Heart right ventricle (tissue), 16 donors: ENCODE measurements at regions not wholly inside any gene's neighbourhood (a gene's known extent, or its start where the extent isn't known, plus 50 kb on each side); places are given as distances from the start of the nearest gene placed in this dataset.

Source experiments
- ATAC-seq, 8 donors: fragments of 200-7000 bp; cut with Tn5 transposase; one replicate each; pipeline ENCODE4 v1.9.1; 2020; ENCODE audit warnings: mild to moderate bottlenecking in 8 of 8, moderate library complexity in 8 of 8, moderate number of reproducible peaks in 1 of 8
- DNase-seq, 2 donors: peaks; one replicate each; pipeline ENCODE4 v3.0.0-alpha.2; 2020
- H3K27ac ChIP-seq, 10 donors: fragments of 200-600 bp; sonication (generic) in 2 of 10; one replicate each; pipeline versions ENCODE4 v1.5.0 to v1.8.0; 2020 to 2022; ENCODE audit warnings: mild to moderate bottlenecking in 3 of 10
- H3K27me3 ChIP-seq, 7 donors: fragments of 200-600 bp; one replicate each; pipeline ENCODE4 v1.8.0; 2021 to 2022; ENCODE audit warnings: mild to moderate bottlenecking in 2 of 7
- H3K36me3 ChIP-seq, 9 donors: fragments of 200-600 bp; sonication (generic) in 1 of 9; one replicate each; pipeline versions ENCODE4 v1.5.0 to v1.8.0; 2020 to 2022; ENCODE audit warnings: mild to moderate bottlenecking in 2 of 9
- H3K4me1 ChIP-seq, 9 donors: fragments of 200-600 bp; sonication (generic) in 1 of 9; one replicate each; pipeline versions ENCODE4 v1.5.0 to v1.8.0; 2020 to 2022; ENCODE audit warnings: mild to moderate bottlenecking in 4 of 9
- H3K4me3 ChIP-seq, 10 donors: fragments of 200-600 bp; sonication (generic) in 2 of 10; one replicate each; pipeline versions ENCODE4 v1.5.0 to v1.8.0; 2020 to 2022; ENCODE audit warnings: mild to moderate bottlenecking in 7 of 10, moderate library complexity in 2 of 10
- H3K9me3 ChIP-seq, 11 donors: fragments of 200-600 bp in 10 of 11; sonication (generic) in 2 of 11; one replicate each; pipeline versions ENCODE4 v1.5.0 to v1.8.0; 2013 to 2022; ENCODE audit warnings: mild to moderate bottlenecking in 2 of 11, control low read depth in 1 of 11, moderate library complexity in 1 of 11
- CTCF ChIP-seq, 9 donors: fragments of 200-600 bp; sonication (generic) in 2 of 9; IDR thresholded peaks; one replicate each; pipeline versions ENCODE4 v1.5.0 to v1.8.0; 2021 to 2022; ENCODE audit warnings: antibody characterized with exemption in 9 of 9, mild to moderate bottlenecking in 5 of 9, moderate library complexity in 1 of 9
- WGBS, 2 donors: extraction: QIAGEN DNeasy Blood & Tissue Kit; methylation state at CpG; one replicate each; pipeline ENCODE4 v1.1.7; 2013; ENCODE audit warnings: inconsistent platforms in 1 of 2; 5-methylcytosine and 5-hydroxymethylcytosine counted together
- intact Hi-C, 10 donors: fragments of 100-400 bp; cut with DNase I; formaldehyde crosslinking; loops; one replicate each; pipeline versions ENCODE4 v1.11.1 to v1.14.2; 2022
- donor health status: Arrhythmogenic right ventricular cardiomyopathy.
- donor health status: ischemic (EF 13 %, LVEDD 7.1; RV severe dilation, severe dysfunction).
- donor health status: healthy with polysubstance abuse.
- donor health status: DM: no; HTN: yes; CAD: no.
- donor health status: DM: no; HTN: no; CAD: no.
- donor health status: ischemic (EF 25% LVEDD 6.9; RV normal size, moderate dysfunction).
- donor health status: ischemic (EF 25% LVEDD 5.7; RV mildly dilated, moderate dysfunction).
- donor health status: healthy.
- donor health status: DM: yes; HTN: yes; CAD: no.
- donor health status: Ischemic cardiomyopathy.
- donor health status: ischemic (EF 35%, LVEDD 5.7; RV mildly dilated, moderate dysfunction).
- donor health status: nonischemic (EF 11% LVEDD 7.7; RV severe dilation, severe dysfunction).
- donor health status: DM: yes; HTN: yes; CAD: no.
- donor health status: PGD.
- donor health status: ischemic (EF 29% LVEDD 5.4; RV normal size, mild dysfunction).
- donor health status: nonischemic (EF 23%, LVEDD 6.1; RV moderate dilation, normal function).

DNA sequence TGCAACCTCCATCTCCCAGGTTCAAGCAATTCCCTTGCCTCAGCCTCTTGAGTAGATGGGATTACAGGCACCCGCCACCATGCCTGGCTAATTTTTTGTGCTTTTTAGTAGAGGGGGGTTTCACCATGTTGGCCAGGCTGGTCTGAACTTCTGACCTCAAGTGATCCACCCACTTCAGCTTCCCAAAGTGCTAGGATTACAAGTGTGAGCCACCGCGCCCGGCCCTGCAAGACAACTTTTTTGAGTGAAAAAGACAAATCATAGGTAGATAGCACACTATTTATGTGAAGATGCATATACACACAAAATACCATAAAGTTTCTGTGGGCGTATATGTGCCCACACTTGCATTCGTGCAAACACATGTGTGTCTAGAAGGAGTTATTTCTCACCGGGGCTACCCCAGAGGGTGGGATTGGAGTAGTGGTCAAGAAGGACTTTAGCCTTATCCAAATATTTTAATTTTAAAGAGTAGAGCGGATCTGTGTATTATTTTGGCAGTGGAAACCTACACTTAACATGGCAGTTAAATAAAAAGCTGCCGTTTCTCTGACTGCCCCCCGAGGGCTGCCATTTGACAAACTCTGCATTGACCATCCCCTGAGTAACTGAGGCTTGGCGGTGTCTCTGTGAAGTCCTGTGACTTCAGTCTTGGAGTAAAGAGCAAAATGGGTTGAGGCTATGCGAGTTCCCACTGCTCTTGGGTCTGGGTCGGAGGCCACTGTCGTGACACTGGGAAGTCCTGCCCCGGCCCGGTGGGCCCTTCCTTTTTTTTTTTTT is 93.4 kb upstream of the PTCH1 start:
- H3K9me3 ChIP-seq = peaks cover 0 to 12% (median 0%) of the 10 kb centered on the region in 11 donors
- H3K27ac ChIP-seq = no peak overlapping the region
- no peak for DNase-seq
- H3K4me3 ChIP-seq = no peak overlapping the region
- no peaks in the 10 kb centered on the region for H3K4me1 ChIP-seq
- no peak for ATAC-seq
- intact Hi-C loops = no loop called here
- peaks cover 0 to 14% (median 0%) of the 10 kb centered on the region in 7 donors for H3K27me3 ChIP-seq
- 94 to 95% methylated on average over 16 of the region's 16 CpGs for WGBS, 2 donors
- no peaks in the 10 kb centered on the region for H3K36me3 ChIP-seq
- no peak for TF ChIP-seq CTCF (IDR thresholded peaks at IDR 0.05)

- intact Hi-C loops = no loop called here
- H3K27me3 ChIP-seq = peaks cover 0 to 12% (median 0%) of the 10 kb centered on the region in 7 donors
- H3K4me3 ChIP-seq = no peak overlapping the region
- no peak for ATAC-seq
- H3K4me1 ChIP-seq = no peaks in the 10 kb centered on the region
- H3K36me3 ChIP-seq = no peaks in the 10 kb centered on the region
- H3K27ac ChIP-seq = no peak overlapping the region
- peaks cover 0 to 11% (median 0%) of the 10 kb centered on the region in 11 donors for H3K9me3 ChIP-seq
- 86 to 87% methylated on average over 7 of the region's 7 CpGs for WGBS, 2 donors
- TF ChIP-seq CTCF (IDR thresholded peaks at IDR 0.05) = no peak
- DNase-seq = no peak
These were observed 92.7 kb upstream of the PTCH1 start for GRCh38 chr9:95609426-95609825.

DNA sequence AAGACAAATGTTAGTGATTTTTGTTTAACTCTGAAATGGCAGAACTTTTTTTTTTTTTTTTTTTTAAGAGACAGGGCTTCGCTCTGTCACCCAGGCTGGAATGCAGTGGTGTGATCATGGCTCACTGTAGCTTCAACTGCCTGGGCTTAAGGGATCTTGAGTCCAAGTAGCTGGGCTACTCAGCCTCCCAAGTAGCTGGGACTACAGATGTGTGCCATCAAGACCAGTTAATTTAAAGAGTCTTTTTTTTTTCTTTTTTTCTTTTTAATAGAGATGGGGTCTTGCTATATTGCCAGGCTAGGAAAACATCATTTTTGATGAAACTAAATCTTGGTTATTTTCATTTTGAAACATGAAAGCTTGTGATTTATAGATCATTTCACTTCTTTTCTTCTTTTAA is 91.6 kb upstream of the PTCH1 start:
- H3K4me1 ChIP-seq = no peaks in the 10 kb centered on the region
- DNase-seq (no peak), ATAC-seq (no peak)
- peaks cover 0 to under 1% (median 0%) of the 10 kb centered on the region in 11 donors for H3K9me3 ChIP-seq
- H3K4me3 ChIP-seq = no peak overlapping the region
- 100% methylated on average over 1 of the region's 1 CpG for WGBS, 2 donors
- peaks cover 0 to 7% (median 0%) of the 10 kb centered on the region in 7 donors for H3K27me3 ChIP-seq
- H3K27ac ChIP-seq = no peak overlapping the region
- no peak for TF ChIP-seq CTCF (IDR thresholded peaks at IDR 0.05)
- H3K36me3 ChIP-seq = no peaks in the 10 kb centered on the region
- intact Hi-C loops = no loop called here

DNA sequence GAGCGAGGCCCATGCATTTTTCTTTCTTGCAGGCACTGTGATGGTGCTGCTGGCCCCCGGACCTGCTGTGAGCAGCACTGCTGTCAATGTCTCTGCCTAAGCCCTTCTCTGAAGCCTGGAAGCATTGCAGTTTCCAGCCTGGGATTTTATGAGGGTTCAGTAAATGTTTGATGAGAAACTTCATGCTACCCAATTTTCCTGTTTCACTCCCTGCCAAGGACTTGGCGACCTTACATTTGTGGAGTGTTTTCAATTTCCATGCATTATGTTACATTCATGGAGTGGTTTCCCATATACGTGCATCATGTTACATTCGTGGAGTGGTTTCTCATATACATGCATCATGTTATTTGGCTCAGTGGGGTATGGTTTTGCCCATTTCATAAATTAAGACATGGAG is 90.7 kb upstream of the PTCH1 start:
- DNase-seq (no peak), ATAC-seq (no peak)
- Histone ChIP-seq H3K9me3 (no peaks in the 10 kb centered on the region), H3K4me1 (no peaks in the 10 kb centered on the region), H3K27me3 (peaks cover 0 to 3% (median 0%) of the 10 kb centered on the region in 7 donors), H3K36me3 (no peaks in the 10 kb centered on the region), H3K27ac (no peak overlapping the region), H3K4me3 (no peak overlapping the region)
- 93 to 94% methylated on average over 5 of the region's 5 CpGs for WGBS, 2 donors
- no peak for TF ChIP-seq CTCF (IDR thresholded peaks at IDR 0.05)
- intact Hi-C loops = no loop called here
